ENCODE measurements at regions not wholly inside any gene's neighbourhood (a gene's known extent, or its start where the extent isn't known, plus 50 kb on each side); places are given as distances from the start of the nearest gene placed in this dataset.

GRCh38 chr21:43361127-43361492, 65.8 kb downstream of the SIK1 start:
- H3K4me3 ChIP-seq (ENCODE audit: low read depth in 1 of 2, low read length in 1 of 2): no peak overlapping the region
- H3K27me3 ChIP-seq: peaks cover 43% of the 10 kb centered on the region
- TF ChIP-seq CTCF (IDR thresholded peaks at IDR 0.05): no peak
- H3K36me3 ChIP-seq: no peaks in the 10 kb centered on the region
- H3K4me1 ChIP-seq (ENCODE audit: control insufficient read depth in 1 of 2, insufficient read depth in 1 of 2, low read depth in 1 of 2, low read length in 1 of 2): no peaks in the 10 kb centered on the region
- no peak overlapping the region for H3K27ac ChIP-seq
- H3K9me3 ChIP-seq: no peaks in the 10 kb centered on the region

- Histone ChIP-seq H3K4me1 (ENCODE audit: control insufficient read depth in 1 of 2, insufficient read depth in 1 of 2, low read depth in 1 of 2, low read length in 1 of 2) (no peaks in the 10 kb centered on the region), H3K4me3 (ENCODE audit: low read depth in 1 of 2, low read length in 1 of 2) (no peak overlapping the region), H3K36me3 (no peaks in the 10 kb centered on the region), H3K27me3 (peaks cover 43% of the 10 kb centered on the region), H3K27ac (no peak overlapping the region), H3K9me3 (no peaks in the 10 kb centered on the region)
- no peak for TF ChIP-seq CTCF (IDR thresholded peaks at IDR 0.05)
These were observed 66.3 kb downstream of the SIK1 start for GRCh38 chr21:43360441-43361126.

- Histone ChIP-seq H3K27me3 (peaks cover 43% of the 10 kb centered on the region), H3K27ac (no peak overlapping the region), H3K36me3 (no peaks in the 10 kb centered on the region), H3K4me3 (ENCODE audit: low read depth in 1 of 2, low read length in 1 of 2) (no peak overlapping the region), H3K9me3 (no peaks in the 10 kb centered on the region), H3K4me1 (ENCODE audit: control insufficient read depth in 1 of 2, insufficient read depth in 1 of 2, low read depth in 1 of 2, low read length in 1 of 2) (no peaks in the 10 kb centered on the region)
- TF ChIP-seq CTCF (IDR thresholded peaks at IDR 0.05): no peak
These were observed 67.8 kb downstream of the SIK1 start for GRCh38 chr21:43358940-43359822.

GRCh38 chr21:43357715-43358430, 69.1 kb downstream of the SIK1 start:
- no peak overlapping the region for H3K27ac ChIP-seq
- peaks cover 32% of the 10 kb centered on the region for H3K27me3 ChIP-seq
- no peak overlapping the region for H3K4me3 ChIP-seq (ENCODE audit: low read depth in 1 of 2, low read length in 1 of 2)
- no peaks in the 10 kb centered on the region for H3K4me1 ChIP-seq (ENCODE audit: control insufficient read depth in 1 of 2, insufficient read depth in 1 of 2, low read depth in 1 of 2, low read length in 1 of 2)
- no peaks in the 10 kb centered on the region for H3K36me3 ChIP-seq
- no peak for TF ChIP-seq CTCF (IDR thresholded peaks at IDR 0.05)
- no peaks in the 10 kb centered on the region for H3K9me3 ChIP-seq

- TF ChIP-seq CTCF (IDR thresholded peaks at IDR 0.05): no peak
- H3K36me3 ChIP-seq: no peaks in the 10 kb centered on the region
These were observed 71.0 kb downstream of the SIK1 start for GRCh38 chr21:43355925-43356289.

More at GRCh38 chr21:43355925-43356289, 71.0 kb downstream of the SIK1 start:
- H3K4me1 ChIP-seq (ENCODE audit: control insufficient read depth in 1 of 2, insufficient read depth in 1 of 2, low read depth in 1 of 2, low read length in 1 of 2): no peaks in the 10 kb centered on the region
- no peak overlapping the region for H3K4me3 ChIP-seq (ENCODE audit: low read depth in 1 of 2, low read length in 1 of 2)
- no peak overlapping the region for H3K27ac ChIP-seq
- H3K27me3 ChIP-seq: peaks cover 13% of the 10 kb centered on the region
- no peaks in the 10 kb centered on the region for H3K9me3 ChIP-seq

Measured in neutrophil (primary cell).